HCT116 (cell line): ENCODE measurements at regions not wholly inside any gene's neighbourhood (a gene's known extent, or its start where the extent isn't known, plus 50 kb on each side); places are given as distances from the start of the nearest gene placed in this dataset.

ENCODE experiments used
- ATAC-seq: fragments of 200-7000 bp; cut with Tn5 transposase; 2 replicates; pipeline ENCODE4 v1.9.1; 2020; ENCODE audit warnings: mild to moderate bottlenecking, moderate library complexity
- BruUV-seq: library from RNA; stranded (reverse); fragments of 400-500 nt; replicated peaks from 2 replicates; lab custom pipeline; 2021; lab: Mats Ljungman, UMichigan
- CTCF ChIA-PET: fragments of 300-600 bp; sonication (Branson Sonifier 250); formaldehyde crosslinking; loops from one replicate; lab custom pipeline; 2021; ENCODE audit warnings: antibody characterized with exemption; lab: Charles Lee
- POLR2A ChIA-PET: fragments of 300-600, 350-600 bp; sonication (Branson Sonifier 250); formaldehyde crosslinking; loops from one replicate; lab custom pipeline; 2021; ENCODE audit warnings: antibody characterized with exemption; lab: Charles Lee
- RAD21 ChIA-PET, 2 experiments: fragments of 300-600 bp; sonication (Branson Sonifier 250); formaldehyde crosslinking; loops; one replicate each; lab custom pipeline; 2023; ENCODE audit warnings: low total read pairs in 2 of 2; ENCODE audit not compliant: uncharacterized antibody in 2 of 2, unreplicated experiment in 2 of 2, low non-redundant PET in 1 of 2; lab: Charles Lee
- DNase-seq: peaks from one replicate; pipeline ENCODE4 v3.0.0-alpha.2; 2010; ENCODE audit warnings: low read depth, low spot score
- H2AFZ ChIP-seq: fragments of 200-600 bp; shearing (Covaris generic), sonication (generic); 2 replicates; pipeline ENCODE4 v1.6.1; 2017; ENCODE audit warnings: low read depth, mixed run types, mixed read lengths, antibody characterized with exemption, low read length; ENCODE audit not compliant: poor library complexity, severe bottlenecking
- H3K27ac ChIP-seq: 2 replicates; pipeline ENCODE4 v1.5.1; 2012; ENCODE audit warnings: low read depth, low read length
- H3K27me3 ChIP-seq: fragments of 200-600 bp; sonication (generic); 2 replicates; pipeline ENCODE4 v1.6.1; 2016; ENCODE audit warnings: mixed run types, low read length, mixed read lengths; ENCODE audit not compliant: insufficient read depth
- H3K36me3 ChIP-seq, 2 experiments: fragments of 200-500 bp in 1 of 2; fragments of 200-600 bp in 1 of 2; sonication (Bioruptor generic) in 1 of 2; sonication (generic) in 1 of 2; 2 replicates each; pipeline versions ENCODE4 v1.5.1 to v1.6.1; 2014 to 2016; ENCODE audit warnings: low read length in 2 of 2, inconsistent platforms in 1 of 2, mixed read lengths in 1 of 2, mixed run types in 1 of 2; ENCODE audit not compliant: insufficient read depth in 2 of 2, control insufficient read depth in 1 of 2
- H3K4me1 ChIP-seq, 2 experiments: fragments of 200-600 bp in 1 of 2; sonication (generic) in 1 of 2; 2 replicates each; pipeline versions ENCODE4 v1.5.1 to v1.6.1; 2012 to 2017; ENCODE audit warnings: low read length in 2 of 2, inconsistent platforms in 1 of 2, mild to moderate bottlenecking in 1 of 2, mixed read lengths in 1 of 2, mixed run types in 1 of 2, moderate library complexity in 1 of 2; ENCODE audit not compliant: insufficient read depth in 2 of 2, control insufficient read depth in 1 of 2
- H3K4me2 ChIP-seq: fragments of 200-600 bp; sonication (generic); 2 replicates; pipeline ENCODE4 v1.6.1; 2017; ENCODE audit warnings: mixed run types, low read length, mixed read lengths
- H3K4me3 ChIP-seq, 2 experiments: fragments of 200-600 bp in 1 of 2; sonication (generic) in 1 of 2; replicated peaks in 1 of 2; 2 replicates each; pipeline ENCODE4 v1.5.1; 2011 to 2016; ENCODE audit warnings: low read length in 2 of 2, control low read depth in 1 of 2, low read depth in 1 of 2, mild to moderate bottlenecking in 1 of 2, mixed read lengths in 1 of 2, mixed run types in 1 of 2
- H3K79me2 ChIP-seq: fragments of 200-600 bp; sonication (generic); 2 replicates; pipeline ENCODE4 v1.6.1; 2017; ENCODE audit warnings: mild to moderate bottlenecking, mixed run types, low read length, moderate library complexity, mixed read lengths; ENCODE audit not compliant: insufficient read depth
- H3K9ac ChIP-seq: fragments of 200-600 bp; sonication (generic); 2 replicates; pipeline ENCODE4 v1.6.1; 2016; ENCODE audit warnings: low read length, mixed read lengths
- H3K9me2 ChIP-seq: fragments of 200-600 bp; sonication (generic), shearing (Covaris generic); 2 replicates; pipeline ENCODE4 v1.6.1; 2017; ENCODE audit warnings: mixed run types, mild to moderate bottlenecking, moderate library complexity; ENCODE audit not compliant: insufficient read depth
- H3K9me3 ChIP-seq, 2 experiments: fragments of 200-500 bp in 1 of 2; fragments of 200-600 bp in 1 of 2; sonication (Bioruptor generic) in 1 of 2; sonication (generic) in 1 of 2; 2 replicates each; pipeline ENCODE4 v1.6.1; 2014 to 2017; ENCODE audit warnings: low read length in 2 of 2, mixed read lengths in 2 of 2, inconsistent platforms in 1 of 2, low read depth in 1 of 2, mild to moderate bottlenecking in 1 of 2, mixed run types in 1 of 2, moderate library complexity in 1 of 2; ENCODE audit not compliant: control insufficient read depth in 1 of 2, insufficient read depth in 1 of 2
- H4K20me1 ChIP-seq: fragments of 200-600 bp; sonication (generic), shearing (Covaris generic); 2 replicates; pipeline ENCODE4 v1.6.1; 2017; ENCODE audit warnings: mixed run types, mild to moderate bottlenecking, moderate library complexity; ENCODE audit not compliant: insufficient read depth
- ATF3 ChIP-seq: IDR thresholded peaks from 2 replicates; pipeline ENCODE4 v1.6.1; 2012
- CEBPB ChIP-seq: IDR thresholded peaks from 2 replicates; pipeline ENCODE4 v1.6.1; 2012; ENCODE audit warnings: low read depth
- CTCF ChIP-seq, 3 experiments: fragments of 200-600 bp in 1 of 3; sonication (generic) in 1 of 3; IDR thresholded peaks in 2 of 3; conservative IDR thresholded peaks in 1 of 3; 2 replicates each; pipeline ENCODE4 v1.5.1; 2012 to 2017; ENCODE audit warnings: low read depth in 2 of 3, low read length in 2 of 3, antibody characterized with exemption in 1 of 3, borderline replicate concordance in 1 of 3, control low read depth in 1 of 3, mild to moderate bottlenecking in 1 of 3, mixed read lengths in 1 of 3, mixed run types in 1 of 3, moderate library complexity in 1 of 3; ENCODE audit not compliant: insufficient read depth in 1 of 3
- ELF1 ChIP-seq: IDR thresholded peaks from 2 replicates; pipeline ENCODE4 v1.6.1; 2012; ENCODE audit warnings: low read depth, borderline replicate concordance
- EZH2 ChIP-seq: fragments of 200-600 bp; sonication (generic); IDR thresholded peaks from 2 replicates; pipeline ENCODE4 v1.6.1; 2017; ENCODE audit warnings: antibody characterized with exemption, mixed run types
- JUND ChIP-seq: IDR thresholded peaks from 2 replicates; pipeline ENCODE4 v1.6.1; 2012
- MAX ChIP-seq: IDR thresholded peaks from 2 replicates; pipeline ENCODE4 v1.6.1; 2012
- POLR2A ChIP-seq: IDR thresholded peaks from 2 replicates; pipeline ENCODE4 v1.7.0; 2011; ENCODE audit warnings: borderline replicate concordance; ENCODE audit not compliant: insufficient read depth, insufficient read length; ENCODE audit errors: extremely low read depth
- SIN3A ChIP-seq: IDR thresholded peaks from 2 replicates; pipeline ENCODE4 v1.6.1; 2012; ENCODE audit warnings: low read depth
- SP1 ChIP-seq: IDR thresholded peaks from 2 replicates; pipeline ENCODE4 v1.6.1; 2012; ENCODE audit warnings: low read depth
- TCF7L2 ChIP-seq: IDR thresholded peaks from 2 replicates; pipeline ENCODE4 v1.7.0; 2011; ENCODE audit warnings: borderline replicate concordance, inconsistent platforms; ENCODE audit not compliant: insufficient read depth, insufficient read length; ENCODE audit errors: extremely low read depth
- ZBTB33 ChIP-seq: IDR thresholded peaks from 2 replicates; pipeline ENCODE4 v1.6.1; 2011; ENCODE audit warnings: mild to moderate bottlenecking, low read length, moderate library complexity; ENCODE audit not compliant: insufficient replicate concordance; ENCODE audit errors: extremely low read depth
- ZNF274 ChIP-seq: fragments of 200-500 bp; sonication (Bioruptor generic); IDR thresholded peaks from 2 replicates; pipeline ENCODE4 v1.6.1; 2014; ENCODE audit warnings: mild to moderate bottlenecking, low read depth, low read length, inconsistent platforms
- intact Hi-C: fragments of 100-400 bp; cut with micrococcal nuclease; formaldehyde crosslinking; loops from 2 replicates; pipeline ENCODE4 v1.10.0; 2022

- ChIA-PET RAD21 (no interaction called here), POLR2A (no interaction called here), CTCF (no interaction called here)
- intact Hi-C loops = no loop called here
- Histone ChIP-seq H3K4me3 (no peak overlapping the region), H3K4me1 (no peaks in the 10 kb centered on the region), H3K9me2 (no peaks in the 10 kb centered on the region), H3K27ac (no peak overlapping the region), H3K79me2 (no peaks in the 10 kb centered on the region), H3K9me3 (peaks cover 0 to 4% of the 10 kb centered on the region in 2 experiments; a peak in 2 of 4 replicates), H3K27me3 (no peaks in the 10 kb centered on the region), H3K36me3 (no peaks in the 10 kb centered on the region), H2AFZ (no peak overlapping the region), H4K20me1 (no peaks in the 10 kb centered on the region), H3K9ac (no peak overlapping the region), H3K4me2 (no peak overlapping the region)
- ATAC-seq = no peak
- BruUV-seq = no TSS peak
- DNase-seq = no peak
- TF ChIP-seq SIN3A (no peak), ELF1 (no peak), ZBTB33 (no peak), JUND (no peak), ATF3 (no peak), SP1 (no peak), ZNF274 (no peak), TCF7L2 (no peak), EZH2 (no peak), CTCF (IDR thresholded peaks at IDR 0.05 in 2 of 3, conservative IDR thresholded peaks at IDR 0.05 in 1 of 3; ENCODE audit: borderline replicate concordance in 1 of 3, insufficient read depth in 1 of 3, low read depth in 2 of 3, low read length in 2 of 3) (no peak), CEBPB (no peak), MAX (no peak), POLR2A (no peak)
These were observed 116.9 kb upstream of the EDNRB start for GRCh38 chr13:78035500-78035899.
